HCT116 (cell line): ENCODE measurements at regions not wholly inside any gene's neighbourhood (a gene's known extent, or its start where the extent isn't known, plus 50 kb on each side); places are given as distances from the start of the nearest gene placed in this dataset.

ENCODE experiments used
- ATAC-seq: fragments of 200-7000 bp; cut with Tn5 transposase; 2 replicates; pipeline ENCODE4 v1.9.1; 2020; ENCODE audit warnings: mild to moderate bottlenecking, moderate library complexity
- BruUV-seq: library from RNA; stranded (reverse); fragments of 400-500 nt; replicated peaks from 2 replicates; lab custom pipeline; 2021; lab: Mats Ljungman, UMichigan
- CTCF ChIA-PET: fragments of 300-600 bp; sonication (Branson Sonifier 250); formaldehyde crosslinking; loops from one replicate; lab custom pipeline; 2021; ENCODE audit warnings: antibody characterized with exemption; lab: Charles Lee
- POLR2A ChIA-PET: fragments of 300-600, 350-600 bp; sonication (Branson Sonifier 250); formaldehyde crosslinking; loops from one replicate; lab custom pipeline; 2021; ENCODE audit warnings: antibody characterized with exemption; lab: Charles Lee
- RAD21 ChIA-PET, 2 experiments: fragments of 300-600 bp; sonication (Branson Sonifier 250); formaldehyde crosslinking; loops; one replicate each; lab custom pipeline; 2023; ENCODE audit warnings: low total read pairs in 2 of 2; ENCODE audit not compliant: uncharacterized antibody in 2 of 2, unreplicated experiment in 2 of 2, low non-redundant PET in 1 of 2; lab: Charles Lee
- DNase-seq: peaks from one replicate; pipeline ENCODE4 v3.0.0-alpha.2; 2010; ENCODE audit warnings: low read depth, low spot score
- H2AFZ ChIP-seq: fragments of 200-600 bp; shearing (Covaris generic), sonication (generic); 2 replicates; pipeline ENCODE4 v1.6.1; 2017; ENCODE audit warnings: low read depth, mixed run types, mixed read lengths, antibody characterized with exemption, low read length; ENCODE audit not compliant: poor library complexity, severe bottlenecking
- H3K27ac ChIP-seq: 2 replicates; pipeline ENCODE4 v1.5.1; 2012; ENCODE audit warnings: low read depth, low read length
- H3K27me3 ChIP-seq: fragments of 200-600 bp; sonication (generic); 2 replicates; pipeline ENCODE4 v1.6.1; 2016; ENCODE audit warnings: mixed run types, low read length, mixed read lengths; ENCODE audit not compliant: insufficient read depth
- H3K36me3 ChIP-seq, 2 experiments: fragments of 200-500 bp in 1 of 2; fragments of 200-600 bp in 1 of 2; sonication (Bioruptor generic) in 1 of 2; sonication (generic) in 1 of 2; 2 replicates each; pipeline versions ENCODE4 v1.5.1 to v1.6.1; 2014 to 2016; ENCODE audit warnings: low read length in 2 of 2, inconsistent platforms in 1 of 2, mixed read lengths in 1 of 2, mixed run types in 1 of 2; ENCODE audit not compliant: insufficient read depth in 2 of 2, control insufficient read depth in 1 of 2
- H3K4me1 ChIP-seq, 2 experiments: fragments of 200-600 bp in 1 of 2; sonication (generic) in 1 of 2; 2 replicates each; pipeline versions ENCODE4 v1.5.1 to v1.6.1; 2012 to 2017; ENCODE audit warnings: low read length in 2 of 2, inconsistent platforms in 1 of 2, mild to moderate bottlenecking in 1 of 2, mixed read lengths in 1 of 2, mixed run types in 1 of 2, moderate library complexity in 1 of 2; ENCODE audit not compliant: insufficient read depth in 2 of 2, control insufficient read depth in 1 of 2
- H3K4me2 ChIP-seq: fragments of 200-600 bp; sonication (generic); 2 replicates; pipeline ENCODE4 v1.6.1; 2017; ENCODE audit warnings: mixed run types, low read length, mixed read lengths
- H3K4me3 ChIP-seq, 2 experiments: fragments of 200-600 bp in 1 of 2; sonication (generic) in 1 of 2; replicated peaks in 1 of 2; 2 replicates each; pipeline ENCODE4 v1.5.1; 2011 to 2016; ENCODE audit warnings: low read length in 2 of 2, control low read depth in 1 of 2, low read depth in 1 of 2, mild to moderate bottlenecking in 1 of 2, mixed read lengths in 1 of 2, mixed run types in 1 of 2
- H3K79me2 ChIP-seq: fragments of 200-600 bp; sonication (generic); 2 replicates; pipeline ENCODE4 v1.6.1; 2017; ENCODE audit warnings: mild to moderate bottlenecking, mixed run types, low read length, moderate library complexity, mixed read lengths; ENCODE audit not compliant: insufficient read depth
- H3K9ac ChIP-seq: fragments of 200-600 bp; sonication (generic); 2 replicates; pipeline ENCODE4 v1.6.1; 2016; ENCODE audit warnings: low read length, mixed read lengths
- H3K9me2 ChIP-seq: fragments of 200-600 bp; sonication (generic), shearing (Covaris generic); 2 replicates; pipeline ENCODE4 v1.6.1; 2017; ENCODE audit warnings: mixed run types, mild to moderate bottlenecking, moderate library complexity; ENCODE audit not compliant: insufficient read depth
- H3K9me3 ChIP-seq, 2 experiments: fragments of 200-500 bp in 1 of 2; fragments of 200-600 bp in 1 of 2; sonication (Bioruptor generic) in 1 of 2; sonication (generic) in 1 of 2; 2 replicates each; pipeline ENCODE4 v1.6.1; 2014 to 2017; ENCODE audit warnings: low read length in 2 of 2, mixed read lengths in 2 of 2, inconsistent platforms in 1 of 2, low read depth in 1 of 2, mild to moderate bottlenecking in 1 of 2, mixed run types in 1 of 2, moderate library complexity in 1 of 2; ENCODE audit not compliant: control insufficient read depth in 1 of 2, insufficient read depth in 1 of 2
- H4K20me1 ChIP-seq: fragments of 200-600 bp; sonication (generic), shearing (Covaris generic); 2 replicates; pipeline ENCODE4 v1.6.1; 2017; ENCODE audit warnings: mixed run types, mild to moderate bottlenecking, moderate library complexity; ENCODE audit not compliant: insufficient read depth
- ELF1 ChIP-seq: IDR thresholded peaks from 2 replicates; pipeline ENCODE4 v1.6.1; 2012; ENCODE audit warnings: low read depth, borderline replicate concordance
- MAX ChIP-seq: IDR thresholded peaks from 2 replicates; pipeline ENCODE4 v1.6.1; 2012
- RAD21 ChIP-seq: IDR thresholded peaks from 2 replicates; pipeline ENCODE4 v1.6.1; 2012; ENCODE audit warnings: low read depth, mild to moderate bottlenecking
- SIN3A ChIP-seq: IDR thresholded peaks from 2 replicates; pipeline ENCODE4 v1.6.1; 2012; ENCODE audit warnings: low read depth
- SP1 ChIP-seq: IDR thresholded peaks from 2 replicates; pipeline ENCODE4 v1.6.1; 2012; ENCODE audit warnings: low read depth
- ZBTB33 ChIP-seq: IDR thresholded peaks from 2 replicates; pipeline ENCODE4 v1.6.1; 2011; ENCODE audit warnings: mild to moderate bottlenecking, low read length, moderate library complexity; ENCODE audit not compliant: insufficient replicate concordance; ENCODE audit errors: extremely low read depth
- ZNF274 ChIP-seq: fragments of 200-500 bp; sonication (Bioruptor generic); IDR thresholded peaks from 2 replicates; pipeline ENCODE4 v1.6.1; 2014; ENCODE audit warnings: mild to moderate bottlenecking, low read depth, low read length, inconsistent platforms
- intact Hi-C: fragments of 100-400 bp; cut with micrococcal nuclease; formaldehyde crosslinking; loops from 2 replicates; pipeline ENCODE4 v1.10.0; 2022
- TF ChIP-seq, protein P1 (sequence below): IDR thresholded peaks from 2 replicates; pipeline ENCODE4 v1.6.1; 2012; ENCODE audit warnings: low read depth

- CTCF ChIA-PET, result no interaction called here
- no peak for TF ChIP-seq SIN3A
- no peak for TF ChIP-seq ZBTB33
- TF ChIP-seq SP1, result no peak
- TF ChIP-seq ELF1, result no peak
- no peaks in the 10 kb centered on the region for H3K9me2 ChIP-seq
- intact Hi-C loops, result no loop called here
- no peak overlapping the region for H3K4me3 ChIP-seq
- no peak for DNase-seq
- H4K20me1 ChIP-seq, result no peaks in the 10 kb centered on the region
- no peaks in the 10 kb centered on the region for H3K27me3 ChIP-seq
- H3K27ac ChIP-seq, result no peak overlapping the region
- ATAC-seq, result no peak
- H3K4me2 ChIP-seq, result no peak overlapping the region
- no peaks in the 10 kb centered on the region for H3K36me3 ChIP-seq
- no peak overlapping the region for H2AFZ ChIP-seq
- no peaks in the 10 kb centered on the region for H3K9me3 ChIP-seq
- no peak overlapping the region for H3K9ac ChIP-seq
- POLR2A ChIA-PET, result no interaction called here
- no TSS peak for BruUV-seq
- no peaks in the 10 kb centered on the region for H3K4me1 ChIP-seq
- RAD21 ChIA-PET, result no interaction called here
- H3K79me2 ChIP-seq, result no peaks in the 10 kb centered on the region
Observed at GRCh38 chr5:143734456-143734780, 77.5 kb upstream of the HMHB1 start.

DNA sequence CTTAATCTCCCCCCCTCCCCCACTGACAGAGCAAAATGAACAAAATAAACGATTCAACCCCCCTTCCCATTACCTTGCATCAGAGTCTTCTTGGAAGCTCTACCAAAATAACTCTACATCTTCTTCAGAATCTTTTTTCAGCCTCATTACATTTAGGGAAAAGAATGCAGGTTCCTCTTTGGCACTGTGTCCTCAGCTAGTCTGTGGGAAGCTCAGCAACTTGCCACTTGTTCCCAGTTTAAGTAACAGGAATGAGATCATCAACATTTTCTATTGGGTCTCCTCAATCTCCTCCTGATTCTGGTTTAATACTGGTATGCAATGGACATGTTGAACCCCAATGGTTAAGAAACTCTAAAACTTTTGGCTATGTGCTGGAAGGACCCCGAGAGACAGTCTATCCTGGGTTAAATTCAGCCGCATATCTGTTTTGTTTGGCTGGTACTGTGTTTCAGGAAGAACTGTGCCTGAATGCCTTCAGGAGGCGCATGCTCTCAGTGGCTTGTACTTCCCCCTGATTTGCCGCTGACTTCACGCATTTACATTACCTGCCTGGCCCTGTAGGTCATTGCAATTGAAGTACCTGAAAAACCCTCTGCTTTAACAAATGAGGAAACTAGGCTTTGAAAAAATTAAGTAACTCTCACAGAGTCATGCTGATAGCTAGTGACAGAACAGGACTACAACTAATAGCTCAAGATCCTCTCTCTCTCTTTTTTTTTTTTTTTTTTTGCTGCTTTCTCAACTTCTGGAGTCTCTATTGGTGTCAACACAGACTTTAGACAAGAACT is 78.1 kb upstream of the HMHB1 start:
- ChIA-PET RAD21 (no interaction called here), CTCF (no interaction called here), POLR2A (no interaction called here)
- Histone ChIP-seq H3K27ac (no peak overlapping the region), H3K27me3 (no peaks in the 10 kb centered on the region), H3K36me3 (no peaks in the 10 kb centered on the region), H3K9me3 (no peaks in the 10 kb centered on the region), H3K4me1 (no peaks in the 10 kb centered on the region), H2AFZ (no peak overlapping the region), H3K4me2 (no peak overlapping the region), H4K20me1 (no peaks in the 10 kb centered on the region), H3K9ac (no peak overlapping the region), H3K79me2 (no peaks in the 10 kb centered on the region), H3K9me2 (no peaks in the 10 kb centered on the region), H3K4me3 (no peak overlapping the region)
- intact Hi-C loops, result no loop called here
- DNase-seq (no peak), ATAC-seq (no peak)
- TF ChIP-seq RAD21 (no peak), MAX (no peak), ZNF274 (no peak), ELF1 (no peak)
- TF ChIP-seq, protein P1, sequence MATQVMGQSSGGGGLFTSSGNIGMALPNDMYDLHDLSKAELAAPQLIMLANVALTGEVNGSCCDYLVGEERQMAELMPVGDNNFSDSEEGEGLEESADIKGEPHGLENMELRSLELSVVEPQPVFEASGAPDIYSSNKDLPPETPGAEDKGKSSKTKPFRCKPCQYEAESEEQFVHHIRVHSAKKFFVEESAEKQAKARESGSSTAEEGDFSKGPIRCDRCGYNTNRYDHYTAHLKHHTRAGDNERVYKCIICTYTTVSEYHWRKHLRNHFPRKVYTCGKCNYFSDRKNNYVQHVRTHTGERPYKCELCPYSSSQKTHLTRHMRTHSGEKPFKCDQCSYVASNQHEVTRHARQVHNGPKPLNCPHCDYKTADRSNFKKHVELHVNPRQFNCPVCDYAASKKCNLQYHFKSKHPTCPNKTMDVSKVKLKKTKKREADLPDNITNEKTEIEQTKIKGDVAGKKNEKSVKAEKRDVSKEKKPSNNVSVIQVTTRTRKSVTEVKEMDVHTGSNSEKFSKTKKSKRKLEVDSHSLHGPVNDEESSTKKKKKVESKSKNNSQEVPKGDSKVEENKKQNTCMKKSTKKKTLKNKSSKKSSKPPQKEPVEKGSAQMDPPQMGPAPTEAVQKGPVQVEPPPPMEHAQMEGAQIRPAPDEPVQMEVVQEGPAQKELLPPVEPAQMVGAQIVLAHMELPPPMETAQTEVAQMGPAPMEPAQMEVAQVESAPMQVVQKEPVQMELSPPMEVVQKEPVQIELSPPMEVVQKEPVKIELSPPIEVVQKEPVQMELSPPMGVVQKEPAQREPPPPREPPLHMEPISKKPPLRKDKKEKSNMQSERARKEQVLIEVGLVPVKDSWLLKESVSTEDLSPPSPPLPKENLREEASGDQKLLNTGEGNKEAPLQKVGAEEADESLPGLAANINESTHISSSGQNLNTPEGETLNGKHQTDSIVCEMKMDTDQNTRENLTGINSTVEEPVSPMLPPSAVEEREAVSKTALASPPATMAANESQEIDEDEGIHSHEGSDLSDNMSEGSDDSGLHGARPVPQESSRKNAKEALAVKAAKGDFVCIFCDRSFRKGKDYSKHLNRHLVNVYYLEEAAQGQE, result no peak
- no TSS peak for BruUV-seq
